ENCODE measurements at regions not wholly inside any gene's neighbourhood (a gene's known extent, or its start where the extent isn't known, plus 50 kb on each side); places are given as distances from the start of the nearest gene placed in this dataset.

DNA sequence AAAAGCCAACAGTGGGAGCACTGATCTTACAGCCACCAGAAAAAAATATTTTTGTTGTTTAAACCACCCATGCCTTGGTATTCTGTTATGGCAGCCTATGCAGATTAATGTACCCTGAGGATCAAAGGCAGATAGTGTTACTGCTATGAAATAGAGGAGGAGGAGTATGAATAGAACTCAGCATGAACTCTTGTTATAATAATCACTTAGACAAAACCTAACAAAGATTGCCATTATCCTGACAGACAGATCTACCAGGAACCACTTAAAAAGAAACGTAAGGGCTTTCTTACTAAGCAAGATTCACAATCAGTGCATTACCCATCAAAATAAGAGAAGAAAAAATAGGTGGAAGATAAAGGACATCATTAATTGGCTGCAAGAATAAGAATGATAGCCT is 558.3 kb downstream of the GALC start:
- TF ChIP-seq, protein P1, sequence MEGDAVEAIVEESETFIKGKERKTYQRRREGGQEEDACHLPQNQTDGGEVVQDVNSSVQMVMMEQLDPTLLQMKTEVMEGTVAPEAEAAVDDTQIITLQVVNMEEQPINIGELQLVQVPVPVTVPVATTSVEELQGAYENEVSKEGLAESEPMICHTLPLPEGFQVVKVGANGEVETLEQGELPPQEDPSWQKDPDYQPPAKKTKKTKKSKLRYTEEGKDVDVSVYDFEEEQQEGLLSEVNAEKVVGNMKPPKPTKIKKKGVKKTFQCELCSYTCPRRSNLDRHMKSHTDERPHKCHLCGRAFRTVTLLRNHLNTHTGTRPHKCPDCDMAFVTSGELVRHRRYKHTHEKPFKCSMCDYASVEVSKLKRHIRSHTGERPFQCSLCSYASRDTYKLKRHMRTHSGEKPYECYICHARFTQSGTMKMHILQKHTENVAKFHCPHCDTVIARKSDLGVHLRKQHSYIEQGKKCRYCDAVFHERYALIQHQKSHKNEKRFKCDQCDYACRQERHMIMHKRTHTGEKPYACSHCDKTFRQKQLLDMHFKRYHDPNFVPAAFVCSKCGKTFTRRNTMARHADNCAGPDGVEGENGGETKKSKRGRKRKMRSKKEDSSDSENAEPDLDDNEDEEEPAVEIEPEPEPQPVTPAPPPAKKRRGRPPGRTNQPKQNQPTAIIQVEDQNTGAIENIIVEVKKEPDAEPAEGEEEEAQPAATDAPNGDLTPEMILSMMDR (IDR thresholded peaks at IDR 0.05; ENCODE audit: poor library complexity), result no peak
- no peak for TF ChIP-seq EZH2 (IDR thresholded peaks at IDR 0.05; ENCODE audit: borderline replicate concordance)

Measured in hepatocyte (in vitro differentiated cells).